Activated T-cell treated with anti-CD3 and anti-CD28 coated beads, Interleukin-2, amount 50 U/mL, for 4 hours (primary cell): ENCODE measurements at regions not wholly inside any gene's neighbourhood (a gene's known extent, or its start where the extent isn't known, plus 50 kb on each side); places are given as distances from the start of the nearest gene placed in this dataset.

Experiments used
- ATAC-seq, 2 donors: fragments of 200-7000 bp; cut with Tn5 transposase; one replicate each; pipeline ENCODE4 v1.10.0; 2021
- DNase-seq: peaks from one replicate; pipeline ENCODE4 v3.0.0-alpha.2; 2020
- H3K27me3 Mint-ChIP-seq: one replicate; pipeline ENCODE4 v1.8.0; 2021; ENCODE audit warnings: low read depth, mixed read lengths
- H3K36me3 Mint-ChIP-seq: one replicate; pipeline ENCODE4 v1.8.0; 2022; ENCODE audit warnings: mixed read lengths; ENCODE audit not compliant: insufficient read depth
- H3K4me1 Mint-ChIP-seq: one replicate; pipeline ENCODE4 v1.8.0; 2021; ENCODE audit warnings: low read depth, mixed read lengths
- H3K4me3 Mint-ChIP-seq: one replicate; pipeline ENCODE4 v1.8.0; 2021; ENCODE audit warnings: mild to moderate bottlenecking, moderate library complexity, mixed read lengths
- H3K9me3 Mint-ChIP-seq: one replicate; pipeline ENCODE4 v1.8.0; 2021; ENCODE audit warnings: mixed read lengths

- Mint-ChIP-seq H3K9me3 (no peaks in the 10 kb centered on the region), H3K27me3 (peaks cover 3% of the 10 kb centered on the region), H3K4me3 (no peak overlapping the region), H3K36me3 (no peaks in the 10 kb centered on the region), H3K4me1 (no peaks in the 10 kb centered on the region)
- ATAC-seq (no peak), DNase-seq (no peak)
Measured at GRCh38 chr5:135139381-135140134, 105.5 kb upstream of the PITX1 start.

GRCh38 chr5:135138116-135138850, 104.3 kb upstream of the PITX1 start:
- no peak for ATAC-seq
- H3K36me3 Mint-ChIP-seq, result no peaks in the 10 kb centered on the region
- H3K4me3 Mint-ChIP-seq, result no peak overlapping the region
- DNase-seq, result no peak
- peaks cover 3% of the 10 kb centered on the region for H3K27me3 Mint-ChIP-seq
- H3K9me3 Mint-ChIP-seq, result no peaks in the 10 kb centered on the region
- no peaks in the 10 kb centered on the region for H3K4me1 Mint-ChIP-seq

- no peaks in the 10 kb centered on the region for H3K4me1 Mint-ChIP-seq
- DNase-seq (no peak), ATAC-seq (no peak)
- H3K9me3 Mint-ChIP-seq, result no peaks in the 10 kb centered on the region
- H3K27me3 Mint-ChIP-seq, result peaks cover 3% of the 10 kb centered on the region
- no peak overlapping the region for H3K4me3 Mint-ChIP-seq
- H3K36me3 Mint-ChIP-seq, result no peaks in the 10 kb centered on the region
Measured at GRCh38 chr5:135137146-135137915, 103.3 kb upstream of the PITX1 start.

DNA sequence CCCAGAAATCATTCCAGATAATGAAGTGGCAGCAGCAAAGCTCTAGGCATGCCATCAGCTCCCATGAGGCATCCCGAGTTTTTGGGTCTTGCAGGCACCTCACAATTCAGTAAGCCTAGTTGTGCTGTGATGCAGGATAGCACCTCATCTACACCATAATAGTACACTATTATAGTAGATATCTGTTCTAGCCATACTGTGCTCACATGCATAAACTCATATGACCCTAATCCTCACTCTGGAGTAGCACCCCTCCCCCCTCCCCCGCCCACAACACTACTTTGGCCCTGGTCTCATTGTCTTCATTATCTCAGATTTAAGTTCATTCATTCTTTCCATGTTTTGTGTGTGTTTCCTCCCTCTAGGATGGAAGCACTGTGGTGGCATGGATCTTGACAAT, 102.5 kb upstream of the PITX1 start:
- H3K4me3 Mint-ChIP-seq, result no peak overlapping the region
- no peak for ATAC-seq

GRCh38 chr5:135135530-135136226, 101.7 kb upstream of the PITX1 start:
- H3K27me3 Mint-ChIP-seq, result peaks cover 3% of the 10 kb centered on the region
- ATAC-seq, result no peak
- H3K4me1 Mint-ChIP-seq, result no peaks in the 10 kb centered on the region
- DNase-seq, result no peak
- no peaks in the 10 kb centered on the region for H3K9me3 Mint-ChIP-seq
- no peaks in the 10 kb centered on the region for H3K36me3 Mint-ChIP-seq
- no peak overlapping the region for H3K4me3 Mint-ChIP-seq

More for the DNA sequence above, 102.5 kb upstream of the PITX1 start:
- Mint-ChIP-seq H3K27me3 (peaks cover 3% of the 10 kb centered on the region), H3K36me3 (no peaks in the 10 kb centered on the region), H3K4me1 (no peaks in the 10 kb centered on the region), H3K9me3 (no peaks in the 10 kb centered on the region)
- DNase-seq, result no peak

- Mint-ChIP-seq H3K27me3 (peaks cover 3% of the 10 kb centered on the region), H3K9me3 (no peaks in the 10 kb centered on the region)
Measured at GRCh38 chr5:135134691-135135381, 100.8 kb upstream of the PITX1 start.

GRCh38 chr5:135133698-135134515, 99.9 kb upstream of the PITX1 start:
- no peak for DNase-seq
- Mint-ChIP-seq H3K9me3 (no peaks in the 10 kb centered on the region), H3K4me3 (no peak overlapping the region), H3K4me1 (peaks cover 5% of the 10 kb centered on the region), H3K36me3 (no peaks in the 10 kb centered on the region), H3K27me3 (peaks cover 3% of the 10 kb centered on the region)
- ATAC-seq, result no peak

More at GRCh38 chr5:135134691-135135381, 100.8 kb upstream of the PITX1 start:
- ATAC-seq, result no peak
- Mint-ChIP-seq H3K36me3 (no peaks in the 10 kb centered on the region), H3K4me3 (no peak overlapping the region), H3K4me1 (no peaks in the 10 kb centered on the region)
- DNase-seq, result no peak

GRCh38 chr5:135133181-135133580, 99.2 kb upstream of the PITX1 start:
- Mint-ChIP-seq H3K27me3 (peaks cover 3% of the 10 kb centered on the region), H3K4me1 (peaks cover 5% of the 10 kb centered on the region), H3K9me3 (no peaks in the 10 kb centered on the region), H3K36me3 (no peaks in the 10 kb centered on the region), H3K4me3 (no peak overlapping the region)
- ATAC-seq, result no peak
- no peak for DNase-seq

DNA sequence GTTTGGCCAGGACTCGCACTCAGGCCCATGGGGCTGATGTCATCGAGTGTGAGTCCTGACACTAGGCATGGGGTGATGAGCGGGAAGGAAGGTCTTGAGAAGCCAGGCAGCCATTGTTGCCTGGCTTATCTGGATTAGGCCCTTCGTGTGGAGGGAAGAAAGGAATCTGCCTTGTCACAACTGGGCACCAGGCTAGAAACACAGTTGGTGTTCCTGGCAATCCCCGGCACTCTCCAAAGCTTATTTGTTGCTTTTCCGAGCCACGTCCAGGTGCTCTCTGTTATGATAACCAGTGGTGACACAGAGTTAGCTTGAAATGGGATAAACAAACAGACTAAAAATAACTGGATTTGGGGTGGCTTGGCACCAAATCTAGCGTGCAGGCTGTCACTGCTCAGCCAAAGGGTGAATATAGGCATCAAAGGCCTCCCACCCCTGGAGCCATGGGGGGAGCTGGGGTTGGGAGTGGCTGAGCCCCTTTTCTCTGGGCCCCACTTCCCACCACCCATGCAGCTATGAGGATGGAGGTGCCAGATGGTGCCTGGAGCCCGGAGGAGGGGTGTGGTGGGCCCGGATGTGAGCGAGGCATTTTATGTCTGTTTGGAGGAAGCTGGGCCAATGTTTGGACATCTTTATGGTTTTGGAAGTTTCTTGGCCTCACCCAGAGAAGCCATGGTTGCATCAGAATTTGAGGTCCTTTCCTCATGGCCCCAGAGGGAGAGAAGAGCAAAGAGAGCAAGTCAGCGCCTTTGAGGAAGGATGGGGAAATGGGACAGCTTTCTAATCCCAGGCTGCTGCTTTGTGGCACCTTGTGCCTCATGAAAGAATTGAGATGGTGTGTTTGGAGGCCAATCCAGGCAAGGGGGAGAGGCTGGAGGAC, 98.0 kb upstream of the PITX1 start:
- Mint-ChIP-seq H3K4me1 (peaks cover 5% of the 10 kb centered on the region), H3K36me3 (no peaks in the 10 kb centered on the region), H3K27me3 (no peaks in the 10 kb centered on the region), H3K9me3 (no peaks in the 10 kb centered on the region), H3K4me3 (no peak overlapping the region)
- ATAC-seq, result no peak
- no peak for DNase-seq

GRCh38 chr5:135130261-135131215, 96.5 kb upstream of the PITX1 start:
- no peak for DNase-seq
- no peak overlapping the region for H3K4me3 Mint-ChIP-seq

DNA sequence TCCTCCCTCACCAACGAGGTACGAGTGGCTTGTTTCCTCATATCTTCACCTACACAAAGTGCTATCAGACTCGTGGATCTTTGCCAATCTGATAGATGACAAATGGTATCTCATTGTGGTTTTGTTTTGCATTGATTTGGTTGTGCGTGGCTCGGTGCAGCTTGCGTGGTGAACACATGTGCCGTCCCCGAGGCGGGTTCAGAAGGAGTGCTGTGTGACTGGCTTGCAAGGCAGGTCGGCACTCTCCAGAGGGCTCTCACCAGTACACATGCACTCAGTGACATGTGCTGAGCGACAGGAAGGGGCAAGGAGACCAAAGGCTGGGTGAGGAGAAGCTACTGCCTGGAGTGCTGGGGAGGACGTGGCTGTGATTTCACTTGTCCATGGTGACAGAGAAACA, 95.3 kb upstream of the PITX1 start:
- Mint-ChIP-seq H3K4me3 (no peak overlapping the region), H3K4me1 (peaks cover 5% of the 10 kb centered on the region), H3K9me3 (no peaks in the 10 kb centered on the region), H3K36me3 (no peaks in the 10 kb centered on the region), H3K27me3 (peaks cover 6% of the 10 kb centered on the region)
- ATAC-seq, result peak in 1 of 2 donors; percentile 41
- DNase-seq, result no peak

More at GRCh38 chr5:135130261-135131215, 96.5 kb upstream of the PITX1 start:
- ATAC-seq, result no peak
- H3K4me1 Mint-ChIP-seq, result peaks cover 5% of the 10 kb centered on the region
- H3K9me3 Mint-ChIP-seq, result no peaks in the 10 kb centered on the region
- H3K27me3 Mint-ChIP-seq, result peaks cover 6% of the 10 kb centered on the region
- H3K36me3 Mint-ChIP-seq, result no peaks in the 10 kb centered on the region
